NT2/D1 (cell line): ENCODE measurements at regions not wholly inside any gene's neighbourhood (a gene's known extent, or its start where the extent isn't known, plus 50 kb on each side); places are given as distances from the start of the nearest gene placed in this dataset.

ENCODE experiments used
- DNase-seq: peaks from one replicate; pipeline ENCODE4 v3.0.0-alpha.2; 2011; ENCODE audit warnings: low read depth, low spot score
- H3K27me3 ChIP-seq: 2 replicates; pipeline ENCODE4 v1.6.0; 2011; ENCODE audit warnings: mild to moderate bottlenecking; ENCODE audit not compliant: insufficient read length, insufficient read depth
- H3K36me3 ChIP-seq: 2 replicates; pipeline ENCODE4 v1.6.1; 2011; ENCODE audit warnings: mild to moderate bottlenecking, low read length, mixed read lengths; ENCODE audit not compliant: insufficient read depth, insufficient read length
- H3K4me1 ChIP-seq: 2 replicates; pipeline ENCODE4 v1.5.1; 2011; ENCODE audit not compliant: insufficient read depth, insufficient read length
- H3K4me3 ChIP-seq: 2 replicates; pipeline ENCODE4 v1.5.1; 2011; ENCODE audit warnings: low read depth; ENCODE audit not compliant: insufficient read length
- H3K9ac ChIP-seq: 2 replicates; pipeline ENCODE4 v1.6.0; 2011; ENCODE audit warnings: low read depth; ENCODE audit not compliant: insufficient read length
- H3K9me3 ChIP-seq: 2 replicates; pipeline ENCODE4 v1.5.1; 2011; ENCODE audit warnings: mild to moderate bottlenecking, low read length; ENCODE audit not compliant: insufficient read depth
- SUZ12 ChIP-seq: IDR thresholded peaks from 2 replicates; pipeline ENCODE4 v1.6.1; 2011; ENCODE audit not compliant: insufficient read length, insufficient read depth; ENCODE audit errors: extremely low read depth
- YY1 ChIP-seq: IDR thresholded peaks from 2 replicates; pipeline ENCODE4 v1.6.1; 2011; ENCODE audit not compliant: insufficient read length, insufficient read depth
- ZNF274 ChIP-seq: IDR thresholded peaks from 2 replicates; pipeline ENCODE4 v1.6.1; 2011; ENCODE audit warnings: mild to moderate bottlenecking, low read depth, low read length

GRCh38 chr19:31154021-31154420, 195.2 kb downstream of the TSHZ3 start:
- DNase-seq, result no peak

GRCh38 chr19:31152906-31153305, 196.3 kb downstream of the TSHZ3 start:
- Histone ChIP-seq H3K9ac (no peak overlapping the region), H3K4me3 (no peak overlapping the region), H3K9me3 (no peaks in the 10 kb centered on the region), H3K4me1 (no peaks in the 10 kb centered on the region), H3K36me3 (no peaks in the 10 kb centered on the region), H3K27me3 (no peaks in the 10 kb centered on the region)
- no peak for TF ChIP-seq SUZ12
- TF ChIP-seq YY1, result no peak
- TF ChIP-seq ZNF274, result no peak
- DNase-seq, result no peak

More at GRCh38 chr19:31154021-31154420, 195.2 kb downstream of the TSHZ3 start:
- H3K4me1 ChIP-seq, result no peaks in the 10 kb centered on the region
- H3K9ac ChIP-seq, result no peak overlapping the region
- no peaks in the 10 kb centered on the region for H3K27me3 ChIP-seq
- TF ChIP-seq ZNF274 (no peak), SUZ12 (no peak)
- H3K36me3 ChIP-seq, result no peaks in the 10 kb centered on the region
- H3K4me3 ChIP-seq, result no peak overlapping the region
- no peaks in the 10 kb centered on the region for H3K9me3 ChIP-seq

GRCh38 chr19:31149441-31149941, 199.7 kb downstream of the TSHZ3 start:
- Histone ChIP-seq H3K4me3 (no peak overlapping the region), H3K27me3 (no peaks in the 10 kb centered on the region), H3K36me3 (no peaks in the 10 kb centered on the region), H3K4me1 (peaks cover under 1% of the 10 kb centered on the region), H3K9ac (no peak overlapping the region), H3K9me3 (no peaks in the 10 kb centered on the region)
- no peak for DNase-seq
- TF ChIP-seq SUZ12 (no peak), ZNF274 (no peak), YY1 (no peak)

- no peak overlapping the region for H3K9ac ChIP-seq
- H3K4me3 ChIP-seq, result no peak overlapping the region
- H3K36me3 ChIP-seq, result no peaks in the 10 kb centered on the region
- H3K4me1 ChIP-seq, result peaks cover 2% of the 10 kb centered on the region
- no peak for DNase-seq
- H3K27me3 ChIP-seq, result no peaks in the 10 kb centered on the region
- H3K9me3 ChIP-seq, result no peaks in the 10 kb centered on the region
- TF ChIP-seq ZNF274, result no peak
- TF ChIP-seq YY1, result no peak
- no peak for TF ChIP-seq SUZ12
Observed at GRCh38 chr19:31148671-31149070, 200.6 kb downstream of the TSHZ3 start.

- no peaks in the 10 kb centered on the region for H3K9me3 ChIP-seq
- H3K4me3 ChIP-seq, result no peak overlapping the region
- no peaks in the 10 kb centered on the region for H3K27me3 ChIP-seq
- peaks cover 2% of the 10 kb centered on the region for H3K4me1 ChIP-seq
- DNase-seq, result no peak
- TF ChIP-seq SUZ12 (no peak), ZNF274 (no peak), YY1 (no peak)
- H3K9ac ChIP-seq, result no peak overlapping the region
- no peaks in the 10 kb centered on the region for H3K36me3 ChIP-seq
Observed at GRCh38 chr19:31147234-31147633, 202.0 kb downstream of the TSHZ3 start.

GRCh38 chr19:31146546-31147183, 202.6 kb downstream of the TSHZ3 start:
- no peak overlapping the region for H3K9ac ChIP-seq
- no peak overlapping the region for H3K4me3 ChIP-seq
- H3K9me3 ChIP-seq, result no peaks in the 10 kb centered on the region
- H3K36me3 ChIP-seq, result no peaks in the 10 kb centered on the region
- no peaks in the 10 kb centered on the region for H3K27me3 ChIP-seq
- TF ChIP-seq SUZ12, result no peak
- DNase-seq, result no peak
- peaks cover 2% of the 10 kb centered on the region for H3K4me1 ChIP-seq

- DNase-seq, result no peak
- Histone ChIP-seq H3K9ac (no peak overlapping the region), H3K27me3 (no peaks in the 10 kb centered on the region), H3K36me3 (no peaks in the 10 kb centered on the region), H3K9me3 (no peaks in the 10 kb centered on the region), H3K4me3 (no peak overlapping the region), H3K4me1 (peaks cover 2% of the 10 kb centered on the region)
- TF ChIP-seq SUZ12, result no peak
- TF ChIP-seq ZNF274, result no peak
- TF ChIP-seq YY1, result no peak
Observed at GRCh38 chr19:31146015-31146414, 203.2 kb downstream of the TSHZ3 start.

GRCh38 chr19:31145007-31145406, 204.2 kb downstream of the TSHZ3 start:
- no peak for DNase-seq
- Histone ChIP-seq H3K4me1 (peaks cover 2% of the 10 kb centered on the region), H3K36me3 (no peaks in the 10 kb centered on the region), H3K4me3 (no peak overlapping the region), H3K9ac (no peak overlapping the region), H3K27me3 (no peaks in the 10 kb centered on the region), H3K9me3 (no peaks in the 10 kb centered on the region)
- TF ChIP-seq YY1 (no peak), ZNF274 (no peak), SUZ12 (no peak)
